Natural killer cell treated with Interleukin-12 subunit alpha and Interleukin-12 subunit beta and Interleukin-15 and Interleukin-18, amount 100 ng/mL, for 72 hours (primary cell): ENCODE measurements at regions not wholly inside any gene's neighbourhood (a gene's known extent, or its start where the extent isn't known, plus 50 kb on each side); places are given as distances from the start of the nearest gene placed in this dataset.

Experiments
- ATAC-seq, 2 donors: fragments of 150-1000 bp; cut with Tn5 transposase in 1 of 2; sonication (Bioruptor Pico), chemical (Tn5 transposase) in 1 of 2; 2 replicates each; pipeline ENCODE4 v1.10.0; 2021
- DNase-seq: peaks from one replicate; pipeline ENCODE4 v3.0.0; 2022; ENCODE audit warnings: low spot score
- H3K27ac Mint-ChIP-seq, 2 donors: 1 replicate in 1 of 2; 2 replicates in 1 of 2; pipeline ENCODE4 v1.8.0; 2022; ENCODE audit warnings: mixed read lengths in 2 of 2, mild to moderate bottlenecking in 1 of 2, moderate library complexity in 1 of 2
- H3K27me3 Mint-ChIP-seq, 2 donors: 1 replicate in 1 of 2; 2 replicates in 1 of 2; pipeline ENCODE4 v1.8.0; 2022; ENCODE audit warnings: mixed read lengths in 2 of 2
- H3K36me3 Mint-ChIP-seq: one replicate; pipeline ENCODE4 v1.8.0; 2022; ENCODE audit warnings: mixed read lengths
- H3K4me1 Mint-ChIP-seq, 2 donors: 1 replicate in 1 of 2; 2 replicates in 1 of 2; pipeline ENCODE4 v1.8.0; 2022; ENCODE audit warnings: low read depth in 2 of 2, mixed read lengths in 2 of 2, mild to moderate bottlenecking in 1 of 2
- H3K4me3 Mint-ChIP-seq: one replicate; pipeline ENCODE4 v1.8.0; 2022; ENCODE audit warnings: mixed read lengths
- H3K9me3 Mint-ChIP-seq: 2 replicates; pipeline ENCODE4 v1.8.0; 2022; ENCODE audit warnings: mixed read lengths

GRCh38 chr6:132213732-132214131, 187.5 kb downstream of the MOXD1 start:
- Mint-ChIP-seq H3K36me3 (no peaks in the 10 kb centered on the region), H3K4me3 (no peak overlapping the region), H3K27ac (no peak overlapping the region), H3K4me1 (no peaks in the 10 kb centered on the region), H3K9me3 (no peaks in the 10 kb centered on the region), H3K27me3 (peaks cover 6 to 12% of the 10 kb centered on the region in 2 donors)
- no peak for ATAC-seq
- no peak for DNase-seq

- ATAC-seq, result no peak
- H3K4me3 Mint-ChIP-seq, result no peak overlapping the region
- no peaks in the 10 kb centered on the region for H3K9me3 Mint-ChIP-seq
- DNase-seq, result no peak
- no peak overlapping the region for H3K27ac Mint-ChIP-seq
- no peaks in the 10 kb centered on the region for H3K4me1 Mint-ChIP-seq
- no peaks in the 10 kb centered on the region for H3K36me3 Mint-ChIP-seq
- peaks cover 5 to 7% of the 10 kb centered on the region in 2 donors for H3K27me3 Mint-ChIP-seq
Observed at GRCh38 chr6:132213191-132213590, 188.1 kb downstream of the MOXD1 start.

- Mint-ChIP-seq H3K27me3 (peaks cover 5% of the 10 kb centered on the region in 2 donors), H3K36me3 (no peaks in the 10 kb centered on the region), H3K4me3 (no peak overlapping the region), H3K9me3 (no peaks in the 10 kb centered on the region), H3K27ac (no peak overlapping the region), H3K4me1 (no peaks in the 10 kb centered on the region)
- no peak for DNase-seq
- no peak for ATAC-seq
Observed at GRCh38 chr6:132210886-132211563, 190.2 kb downstream of the MOXD1 start.

- ATAC-seq (no peak), DNase-seq (no peak)
- no peaks in the 10 kb centered on the region for H3K9me3 Mint-ChIP-seq
- peaks cover 2 to 5% of the 10 kb centered on the region in 2 donors for H3K27me3 Mint-ChIP-seq
- H3K4me3 Mint-ChIP-seq, result no peak overlapping the region
- H3K4me1 Mint-ChIP-seq, result no peaks in the 10 kb centered on the region
- H3K36me3 Mint-ChIP-seq, result no peaks in the 10 kb centered on the region
- H3K27ac Mint-ChIP-seq, result no peak overlapping the region
Observed at GRCh38 chr6:132209351-132209750, 191.9 kb downstream of the MOXD1 start.

GRCh38 chr6:132207991-132208390, 193.3 kb downstream of the MOXD1 start:
- Mint-ChIP-seq H3K9me3 (no peaks in the 10 kb centered on the region), H3K4me3 (no peak overlapping the region), H3K4me1 (no peaks in the 10 kb centered on the region), H3K27ac (no peak overlapping the region), H3K36me3 (no peaks in the 10 kb centered on the region), H3K27me3 (peaks cover 2 to 5% of the 10 kb centered on the region in 2 donors)
- no peak for ATAC-seq
- no peak for DNase-seq

- no peak for ATAC-seq
- Mint-ChIP-seq H3K9me3 (no peaks in the 10 kb centered on the region), H3K27ac (no peak overlapping the region), H3K4me1 (no peaks in the 10 kb centered on the region), H3K4me3 (no peak overlapping the region), H3K27me3 (peaks cover 2 to 5% of the 10 kb centered on the region in 2 donors), H3K36me3 (no peaks in the 10 kb centered on the region)
- DNase-seq, result no peak
Observed at GRCh38 chr6:132205946-132206345, 195.3 kb downstream of the MOXD1 start.

- Mint-ChIP-seq H3K27ac (no peak overlapping the region), H3K4me3 (no peak overlapping the region), H3K4me1 (no peaks in the 10 kb centered on the region), H3K27me3 (peaks cover 2 to 5% of the 10 kb centered on the region in 2 donors), H3K9me3 (no peaks in the 10 kb centered on the region), H3K36me3 (no peaks in the 10 kb centered on the region)
- DNase-seq (no peak), ATAC-seq (no peak)
Observed at GRCh38 chr6:132204591-132204990, 196.7 kb downstream of the MOXD1 start.

GRCh38 chr6:132202574-132202973, 198.7 kb downstream of the MOXD1 start:
- ATAC-seq, result no peak
- Mint-ChIP-seq H3K27ac (no peak overlapping the region), H3K4me3 (no peak overlapping the region), H3K4me1 (no peaks in the 10 kb centered on the region), H3K27me3 (no peaks in the 10 kb centered on the region), H3K9me3 (no peaks in the 10 kb centered on the region), H3K36me3 (no peaks in the 10 kb centered on the region)
- DNase-seq, result no peak

GRCh38 chr6:132199343-132199742, 201.9 kb downstream of the MOXD1 start:
- Mint-ChIP-seq H3K4me1 (no peaks in the 10 kb centered on the region), H3K27ac (no peak overlapping the region), H3K4me3 (no peak overlapping the region), H3K27me3 (no peaks in the 10 kb centered on the region), H3K36me3 (no peaks in the 10 kb centered on the region), H3K9me3 (no peaks in the 10 kb centered on the region)
- ATAC-seq (no peak), DNase-seq (no peak)

- no peak for ATAC-seq
- Mint-ChIP-seq H3K27ac (no peak overlapping the region), H3K4me3 (no peak overlapping the region), H3K4me1 (no peaks in the 10 kb centered on the region), H3K9me3 (no peaks in the 10 kb centered on the region), H3K36me3 (no peaks in the 10 kb centered on the region), H3K27me3 (no peaks in the 10 kb centered on the region)
- no peak for DNase-seq
Observed at GRCh38 chr6:132198896-132199295, 202.4 kb downstream of the MOXD1 start.

GRCh38 chr6:132198040-132198439, 203.2 kb downstream of the MOXD1 start:
- H3K4me3 Mint-ChIP-seq, result no peak overlapping the region
- DNase-seq (no peak), ATAC-seq (no peak)
- no peaks in the 10 kb centered on the region for H3K27me3 Mint-ChIP-seq
- no peaks in the 10 kb centered on the region for H3K36me3 Mint-ChIP-seq
- no peaks in the 10 kb centered on the region for H3K4me1 Mint-ChIP-seq
- H3K9me3 Mint-ChIP-seq, result no peaks in the 10 kb centered on the region
- no peak overlapping the region for H3K27ac Mint-ChIP-seq

- no peak overlapping the region for H3K27ac Mint-ChIP-seq
- no peak overlapping the region for H3K4me3 Mint-ChIP-seq
- no peak for ATAC-seq
- no peak for DNase-seq
- H3K9me3 Mint-ChIP-seq, result no peaks in the 10 kb centered on the region
- no peaks in the 10 kb centered on the region for H3K27me3 Mint-ChIP-seq
- no peaks in the 10 kb centered on the region for H3K4me1 Mint-ChIP-seq
- no peaks in the 10 kb centered on the region for H3K36me3 Mint-ChIP-seq
Observed at GRCh38 chr6:132194529-132194928, 206.7 kb downstream of the MOXD1 start.

- Mint-ChIP-seq H3K27ac (no peak overlapping the region), H3K4me1 (no peaks in the 10 kb centered on the region), H3K36me3 (no peaks in the 10 kb centered on the region), H3K27me3 (no peaks in the 10 kb centered on the region), H3K9me3 (no peaks in the 10 kb centered on the region), H3K4me3 (no peak overlapping the region)
- ATAC-seq, result no peak
- DNase-seq, result no peak
Observed at GRCh38 chr6:132192631-132193030, 208.6 kb downstream of the MOXD1 start.

GRCh38 chr6:132190815-132191175, 210.5 kb downstream of the MOXD1 start:
- Mint-ChIP-seq H3K4me1 (no peaks in the 10 kb centered on the region), H3K27ac (no peak overlapping the region), H3K9me3 (no peaks in the 10 kb centered on the region)

More at GRCh38 chr6:132190815-132191175, 210.5 kb downstream of the MOXD1 start:
- DNase-seq (no peak), ATAC-seq (no peak)
- no peaks in the 10 kb centered on the region for H3K27me3 Mint-ChIP-seq
- H3K36me3 Mint-ChIP-seq, result no peaks in the 10 kb centered on the region
- H3K4me3 Mint-ChIP-seq, result no peak overlapping the region
